ENCODE measurements at regions not wholly inside any gene's neighbourhood (a gene's known extent, or its start where the extent isn't known, plus 50 kb on each side); places are given as distances from the start of the nearest gene placed in this dataset.
"Not testable (repeated sequence)": the region's sequence is repeated elsewhere in the genome, so short reads cannot be mapped to it uniquely, and the experiment has no call there.

DNA sequence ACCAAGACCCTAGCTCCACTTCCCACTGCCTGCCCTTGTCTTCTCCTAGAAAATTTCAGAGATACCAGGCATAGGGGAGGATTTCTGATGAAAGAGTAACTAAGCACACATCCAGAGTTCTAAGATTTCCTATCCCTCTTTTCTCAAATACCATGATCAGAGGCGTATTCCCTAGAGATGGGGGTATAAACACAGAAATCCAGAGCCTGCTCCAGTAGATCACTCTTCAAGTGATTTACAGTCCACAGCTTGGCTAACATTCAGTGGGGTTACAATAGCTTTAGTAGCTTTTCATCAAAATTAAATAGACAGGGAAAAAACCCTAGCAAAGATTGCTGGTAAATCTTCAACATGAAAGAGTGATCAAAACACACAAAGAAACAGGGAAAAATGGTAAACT is 800.7 kb upstream of the GRM7 start:
- no peak for DNase-seq

DNA sequence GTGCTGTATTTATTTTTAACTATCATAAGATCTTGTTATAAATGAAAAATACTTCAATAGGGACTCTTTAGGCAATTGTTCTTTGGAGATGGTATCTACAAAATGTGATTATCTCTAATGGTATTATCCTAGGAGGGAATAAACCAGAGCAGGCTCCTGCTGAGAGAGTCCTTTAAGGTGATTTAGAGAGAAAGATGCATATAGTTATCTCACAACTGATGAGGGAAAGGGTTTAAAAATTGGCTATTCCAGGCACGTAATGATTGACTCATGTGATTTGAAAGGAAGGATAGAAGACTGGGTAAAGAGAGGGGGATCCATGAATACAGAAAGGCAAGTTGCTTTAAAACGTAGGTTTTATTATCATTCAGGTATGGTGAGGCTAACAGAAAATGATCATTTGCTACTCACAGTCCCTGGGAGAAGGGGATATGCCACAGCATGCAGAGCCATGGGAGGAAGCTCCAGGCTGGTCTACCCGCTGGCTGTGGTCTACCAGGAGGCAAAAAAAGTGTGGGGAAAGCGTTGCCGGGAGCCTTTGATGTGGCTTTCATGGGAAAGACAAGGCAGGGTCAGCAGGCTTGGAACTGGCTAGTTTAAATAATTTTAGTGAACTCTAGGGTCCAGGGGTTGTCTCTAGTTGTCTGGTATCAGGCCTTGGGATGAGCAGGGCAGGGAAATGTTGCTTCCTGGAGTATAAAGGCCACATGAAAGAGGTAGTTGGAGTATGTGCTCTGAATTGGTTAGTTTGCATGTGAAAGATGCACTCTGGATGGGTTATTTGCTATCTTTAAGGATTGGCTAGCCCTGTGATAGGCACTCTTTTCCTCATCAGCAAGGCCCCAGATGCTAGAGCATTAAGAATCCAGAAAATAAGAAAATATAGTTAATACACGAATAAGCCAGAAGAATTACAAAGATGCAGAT is 798.4 kb upstream of the GRM7 start:
- no peak for DNase-seq

DNA sequence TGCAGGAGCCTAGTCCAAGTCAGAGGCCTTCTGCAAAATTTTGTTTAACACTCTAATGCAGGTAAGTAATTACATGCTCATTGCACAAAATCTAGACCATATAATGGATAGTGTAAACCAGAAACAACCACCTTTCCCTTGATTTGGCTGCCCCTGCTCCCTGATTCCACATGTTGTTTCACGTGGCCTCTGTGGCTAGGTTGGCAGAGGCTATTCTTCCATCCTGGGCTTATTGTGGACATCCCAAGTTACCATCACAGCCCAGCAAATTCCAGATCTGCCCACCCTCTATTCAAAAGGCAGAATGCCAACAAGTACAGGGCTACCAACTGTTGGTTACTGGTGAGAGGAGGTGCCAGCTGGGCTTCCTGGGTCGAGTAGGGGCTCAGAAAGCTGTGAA is 794.5 kb upstream of the GRM7 start:
- DNase-seq: no peak

DNA sequence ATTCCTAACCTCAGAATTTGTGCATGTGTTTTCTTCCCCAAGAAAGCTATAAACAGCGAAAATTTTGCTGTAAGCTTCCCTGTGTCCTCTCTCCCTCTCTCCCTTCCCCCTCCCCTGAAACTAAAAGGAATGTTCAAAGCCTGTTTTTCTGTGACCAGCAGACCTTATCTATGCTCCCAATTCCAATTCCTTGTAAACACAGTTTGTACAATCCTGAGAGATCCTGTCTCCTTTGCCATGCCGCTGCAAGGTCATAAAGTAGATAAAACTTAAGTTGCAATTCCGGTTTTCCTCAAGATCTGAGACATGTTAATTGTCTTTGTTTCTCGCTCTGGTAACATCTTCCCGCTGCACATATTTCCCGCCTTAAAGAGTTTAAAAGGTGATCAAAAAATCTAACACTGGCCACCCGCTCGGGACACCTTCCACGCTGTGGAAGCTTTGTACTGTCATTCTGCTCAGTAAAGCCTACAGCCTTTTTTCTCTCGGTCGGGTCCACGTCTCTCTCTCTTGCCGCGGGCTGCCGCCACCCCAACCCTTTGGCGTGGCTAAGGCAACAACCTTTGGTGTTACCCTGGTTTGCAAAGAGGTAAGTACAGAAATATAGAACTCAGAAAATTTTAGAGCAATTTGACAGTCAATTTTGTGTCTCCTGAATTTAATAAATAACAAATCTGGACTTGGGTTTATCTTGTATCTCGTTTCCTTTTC is 793.9 kb upstream of the GRM7 start:
- not testable (repeated sequence) for DNase-seq

DNA sequence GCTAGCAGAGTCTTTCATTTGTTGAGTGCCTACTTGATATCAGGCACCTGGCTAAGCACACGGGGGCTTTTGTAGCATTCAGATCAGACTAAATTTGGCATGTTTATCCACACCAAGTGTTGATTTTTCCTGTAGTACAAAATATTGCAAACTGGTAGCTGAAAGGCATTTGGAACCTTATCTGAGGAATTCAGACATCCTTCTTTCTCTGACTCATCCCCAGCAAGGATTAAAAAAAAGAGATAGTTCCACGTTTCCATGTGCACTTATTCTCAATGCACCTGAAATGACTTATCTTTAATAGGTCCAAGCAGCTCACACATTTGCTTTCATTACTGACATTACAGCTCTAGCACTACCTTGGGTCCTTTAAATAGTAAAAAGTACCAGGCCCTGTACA is 786.0 kb upstream of the GRM7 start:
- DNase-seq: no peak

DNA sequence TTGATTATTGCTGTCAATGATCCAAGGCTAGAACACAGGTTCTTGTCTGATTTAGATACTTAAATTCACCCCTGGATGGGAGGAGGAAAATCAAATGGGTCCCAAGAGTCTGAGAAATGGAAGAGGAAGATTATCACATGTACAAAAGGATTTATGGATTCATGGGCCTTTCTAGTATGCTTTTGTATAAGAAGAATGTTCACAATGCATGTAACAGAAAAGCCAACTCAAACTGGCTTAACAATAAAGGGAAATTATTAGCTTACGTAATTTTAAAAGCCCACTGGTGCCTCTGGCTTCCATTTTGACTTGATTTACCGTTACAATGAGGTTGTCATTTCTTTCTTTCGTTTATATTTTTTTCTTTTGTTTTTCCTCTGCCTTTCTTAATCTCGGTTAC is 782.5 kb upstream of the GRM7 start:
- DNase-seq: no peak

GRCh38 chr3:6079011-6079410 is 781.9 kb upstream of the GRM7 start:
- DNase-seq: no peak

DNA sequence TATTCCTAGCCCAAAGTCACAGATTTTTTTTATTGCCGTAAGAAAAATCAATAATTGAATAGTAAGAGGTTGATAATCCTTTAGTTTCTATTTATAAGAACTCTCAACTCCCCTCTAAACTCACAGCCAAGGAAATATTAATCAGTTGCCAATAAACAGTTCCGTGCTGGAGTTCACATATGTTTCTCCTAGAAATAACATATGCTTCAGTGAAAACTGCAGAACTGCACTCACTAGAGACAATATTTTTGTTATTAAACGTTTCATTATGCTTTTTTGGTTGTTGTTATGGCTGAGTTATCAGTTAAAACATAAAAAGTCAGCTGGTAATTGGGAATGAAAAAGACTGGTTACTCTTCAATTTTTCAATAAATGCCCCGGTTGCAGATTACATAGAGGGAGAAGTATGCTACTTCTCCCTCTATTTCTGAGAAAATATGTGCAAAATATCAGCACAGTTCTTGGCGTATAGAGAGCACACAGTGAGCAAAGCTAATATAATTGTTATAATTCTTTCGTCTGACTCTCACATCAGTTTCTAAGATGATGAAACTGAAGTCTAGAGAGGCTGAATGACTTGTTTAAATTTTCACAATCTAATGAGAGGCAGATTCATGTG is 781.2 kb upstream of the GRM7 start:
- DNase-seq: no peak

DNA sequence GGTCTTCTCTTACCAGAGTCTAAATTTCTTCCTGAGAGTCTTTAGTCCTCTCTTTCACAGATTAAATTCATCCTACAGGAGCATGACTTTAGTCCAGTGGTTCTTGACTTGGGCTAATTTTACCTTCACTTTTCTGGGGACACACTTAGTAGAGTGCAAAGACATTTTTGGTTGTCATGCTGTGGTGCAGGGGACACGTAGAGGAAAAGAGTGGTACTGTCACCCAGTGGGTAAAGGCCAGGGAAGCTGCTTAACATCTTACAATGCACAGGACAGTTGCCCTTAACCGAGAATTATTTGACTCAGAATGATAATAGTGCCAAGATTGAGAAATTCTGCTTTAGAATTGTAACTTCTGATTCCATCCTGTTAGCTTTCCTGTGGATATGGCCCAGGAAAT is 772.5 kb upstream of the GRM7 start:
- no peak for DNase-seq

GRCh38 chr3:6089780-6090179 is 771.1 kb upstream of the GRM7 start:
- no peak for DNase-seq

GRCh38 chr3:6091262-6091661 is 769.7 kb upstream of the GRM7 start:
- DNase-seq: no peak

- no peak for DNase-seq
Observed at GRCh38 chr3:6095006-6095405, 765.9 kb upstream of the GRM7 start.

DNA sequence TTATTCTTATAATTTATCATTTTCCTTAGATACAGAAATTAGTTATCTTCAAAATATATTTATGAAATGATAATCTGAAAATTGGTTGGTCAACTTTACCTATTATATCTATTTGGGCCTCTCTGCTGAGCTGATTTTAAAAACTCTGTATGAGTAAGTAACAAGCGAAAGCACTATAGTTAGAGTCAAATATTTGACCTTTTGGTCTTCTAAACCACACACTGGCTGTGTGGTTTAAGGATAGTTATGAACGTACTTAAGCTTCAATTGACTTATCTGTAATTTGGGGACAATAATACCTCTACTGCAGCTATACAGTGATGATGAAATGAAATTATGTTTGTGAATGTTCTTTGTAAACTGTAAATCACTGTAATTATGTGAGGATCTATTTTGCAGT is 763.9 kb upstream of the GRM7 start:
- no peak for DNase-seq

GRCh38 chr3:6097556-6097955 is 763.4 kb upstream of the GRM7 start:
- no peak for DNase-seq

DNA sequence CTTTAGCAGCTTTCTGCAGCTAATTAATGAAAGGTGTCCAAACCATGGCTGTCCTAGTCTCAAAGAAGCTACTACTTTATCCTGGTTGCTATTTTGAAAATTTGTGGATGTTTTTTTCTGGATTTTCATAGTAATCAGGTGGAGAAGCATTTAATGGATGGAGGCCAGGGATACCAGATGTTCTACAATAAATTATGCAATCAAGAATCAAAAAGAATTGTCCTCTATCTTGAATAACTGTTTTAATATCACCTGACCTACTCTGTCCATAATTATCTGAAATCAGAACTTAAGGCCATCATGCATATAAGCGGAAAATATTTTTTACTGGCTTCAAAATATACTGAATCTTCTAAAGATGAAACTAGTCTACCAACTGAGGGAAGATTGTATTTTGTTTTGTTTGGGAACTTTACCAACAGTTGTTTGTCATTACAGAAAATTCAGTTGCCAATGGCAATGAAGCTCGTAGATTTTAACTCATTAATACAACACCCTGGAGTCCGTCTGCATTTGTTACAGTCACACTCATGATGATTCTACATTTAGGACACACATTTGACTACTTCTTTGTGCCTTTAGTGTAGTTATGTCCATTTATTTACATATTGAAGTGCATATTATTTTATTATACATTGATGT is 762.3 kb upstream of the GRM7 start:
- DNase-seq: no peak

- DNase-seq: no peak
Observed at GRCh38 chr3:6099458-6100075, 761.3 kb upstream of the GRM7 start.

- no peak for DNase-seq
Observed at GRCh38 chr3:6105187-6105586, 755.7 kb upstream of the GRM7 start.

- no peak for DNase-seq
Observed at GRCh38 chr3:6108957-6109356, 752.0 kb upstream of the GRM7 start.

DNA sequence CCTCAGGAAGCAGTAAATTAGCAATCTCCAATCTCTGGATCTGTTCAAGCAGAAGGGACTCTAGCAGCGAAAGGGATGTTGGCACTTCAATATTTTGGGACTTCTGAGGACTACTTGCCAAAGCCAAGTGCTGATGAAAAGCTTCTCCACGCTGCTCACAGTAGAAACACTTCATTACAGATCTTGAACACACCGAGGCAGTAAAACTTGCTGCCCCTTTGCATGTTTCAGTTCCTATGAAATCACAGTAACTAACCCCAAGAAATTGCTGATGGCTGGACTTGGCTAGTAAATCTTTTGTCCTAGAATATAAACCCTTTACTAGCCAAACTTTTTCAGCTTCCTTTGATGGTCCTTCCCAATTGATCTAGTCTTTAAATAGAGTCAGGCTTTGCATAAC is 750.5 kb upstream of the GRM7 start:
- no peak for DNase-seq

DNA sequence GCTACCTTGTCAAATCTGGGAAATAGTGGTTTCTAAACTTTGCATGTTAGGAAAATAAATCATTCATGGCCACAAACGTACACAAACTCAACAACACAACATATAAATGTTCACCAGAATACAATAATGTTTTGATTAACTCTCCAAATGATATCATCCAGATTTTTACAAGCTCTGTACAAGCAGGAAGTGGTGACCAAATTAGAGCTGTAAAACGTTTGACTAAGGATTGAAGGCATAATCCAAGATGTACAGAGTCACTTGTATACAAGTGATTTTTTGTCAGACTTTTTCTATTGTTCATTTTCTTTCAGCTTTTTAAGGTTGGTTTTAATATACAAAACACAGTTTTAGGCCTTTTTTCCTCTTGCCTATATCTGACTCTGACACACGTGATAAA is 748.4 kb upstream of the GRM7 start:
- DNase-seq: no peak

GRCh38 chr3:6113338-6113737 is 747.6 kb upstream of the GRM7 start:
- no peak for DNase-seq

DNA sequence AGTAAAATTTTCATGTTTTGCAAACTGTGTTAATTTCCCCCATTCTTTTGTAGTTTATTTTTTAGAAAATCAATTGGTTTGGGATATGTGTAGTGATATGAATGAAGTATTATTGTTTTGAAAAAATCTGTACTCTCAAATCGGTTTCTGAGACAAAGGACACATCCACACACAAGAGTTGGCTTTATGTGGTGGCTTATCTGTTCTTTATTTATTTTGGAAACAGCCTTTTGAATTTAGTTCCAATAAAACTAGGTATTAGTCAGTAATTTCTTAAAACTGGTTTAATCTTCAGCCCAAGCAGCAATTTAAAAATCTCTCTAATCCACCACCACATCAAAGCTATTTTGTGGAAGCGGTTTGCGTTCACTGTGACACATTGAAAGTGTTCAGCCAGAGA is 741.5 kb upstream of the GRM7 start:
- no peak for DNase-seq

- no peak for DNase-seq
Observed at GRCh38 chr3:6120786-6121185, 740.1 kb upstream of the GRM7 start.

All from HCEC 1CT (cell line).